NCI-H524 (cell line): ENCODE measurements at regions not wholly inside any gene's neighbourhood (a gene's known extent, or its start where the extent isn't known, plus 50 kb on each side); places are given as distances from the start of the nearest gene placed in this dataset.
"Not testable (repeated sequence)": the region's sequence is repeated elsewhere in the genome, so short reads cannot be mapped to it uniquely, and the experiment has no call there.

Source experiments
- DNase-seq, 2 experiments: peaks; one replicate each; lab custom pipeline; 2025; lab: John Stamatoyannopoulos, UW

- DNase-seq, result peak; percentile 1 to 32
These were observed 567.3 kb downstream of the ANKRD30B start for GRCh38 chr18:15315301-15315700.

DNA sequence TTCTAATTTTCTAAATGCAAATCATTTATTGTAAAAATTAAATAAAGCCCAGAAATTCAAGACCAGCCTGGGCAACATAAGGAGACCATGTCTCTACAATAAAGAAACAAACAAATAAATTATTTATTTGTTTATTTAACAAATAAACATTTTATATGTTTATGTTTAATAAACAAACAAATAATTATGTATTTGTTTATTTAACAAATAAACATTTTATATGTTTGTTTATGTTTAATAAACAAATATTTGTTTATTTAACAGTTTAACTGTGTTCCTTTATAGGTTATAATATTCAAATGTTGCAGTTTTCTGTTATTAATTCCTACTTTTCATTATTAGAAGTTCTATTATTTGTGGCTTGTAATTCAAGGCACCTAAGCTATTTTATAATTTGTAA lies 570.7 kb downstream of the ANKRD30B start:
- not testable (repeated sequence) for DNase-seq

DNA sequence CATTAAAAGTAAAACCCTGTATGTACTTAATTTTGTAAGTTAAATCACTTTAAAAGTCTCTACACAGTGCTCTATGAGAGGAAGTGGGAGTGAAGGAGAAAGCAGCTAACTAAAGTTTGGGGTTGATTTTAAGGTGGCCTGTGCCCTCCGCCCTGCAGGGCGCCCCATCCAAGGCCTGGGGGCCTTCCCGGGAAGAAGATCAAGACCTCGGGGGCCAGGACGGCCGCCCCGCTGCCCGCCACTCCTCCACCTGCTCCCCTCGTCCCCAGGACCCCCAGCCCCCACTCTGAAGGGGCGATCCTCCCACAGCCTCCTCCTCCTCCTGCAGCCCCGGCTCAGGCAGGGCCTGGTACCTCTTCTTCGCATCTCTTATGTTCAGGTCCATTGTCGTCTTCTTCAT lies 581.7 kb downstream of the ANKRD30B start:
- DNase-seq, result not testable (repeated sequence)

DNA sequence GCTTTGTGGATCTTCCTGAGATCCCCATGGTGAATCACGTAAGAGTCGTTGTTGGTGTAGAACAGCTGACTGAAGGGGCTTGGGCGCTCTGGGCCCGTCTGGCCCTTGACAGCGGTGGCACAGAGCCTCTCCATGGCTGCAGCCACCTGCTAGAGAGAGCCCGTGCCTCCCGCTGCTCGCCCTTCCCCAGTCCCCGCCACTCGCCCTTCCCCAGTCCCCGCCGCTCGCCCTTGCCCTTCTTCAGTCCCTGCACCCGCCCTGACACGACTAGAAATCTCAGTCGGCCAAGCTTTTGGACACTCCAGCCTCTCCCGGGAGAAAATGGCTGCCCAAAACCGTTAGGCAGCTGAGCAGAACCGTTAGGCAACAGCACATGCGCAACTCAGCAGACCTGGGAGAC lies 582.2 kb downstream of the ANKRD30B start:
- DNase-seq, result not testable (repeated sequence)

GRCh38 chr18:15330600-15330999 lies 582.6 kb downstream of the ANKRD30B start:
- not testable (repeated sequence) for DNase-seq

DNA sequence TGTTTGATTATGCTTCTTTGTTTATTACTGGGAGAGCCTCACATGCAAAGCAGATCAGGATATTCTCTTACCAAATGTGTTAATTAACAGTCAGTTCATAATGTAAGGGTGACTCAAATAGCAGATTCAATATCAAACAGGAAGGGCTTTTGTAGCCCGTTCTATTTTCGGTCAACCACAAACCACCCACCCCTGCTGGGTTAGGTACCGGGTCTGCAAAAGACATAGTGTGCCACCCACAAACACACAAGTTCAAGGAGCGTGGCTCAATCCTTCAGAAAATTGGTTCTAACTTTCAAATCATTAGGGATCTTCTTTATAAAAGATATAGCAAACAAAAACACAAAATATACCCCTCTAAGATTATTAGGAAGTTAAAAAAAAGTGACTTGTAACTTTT lies 627.7 kb downstream of the ANKRD30B start:
- not testable (repeated sequence) for DNase-seq

- not testable (repeated sequence) for DNase-seq
These were observed 659.9 kb downstream of the ANKRD30B start for GRCh38 chr18:15407874-15408273.
